ENCODE measurements at regions not wholly inside any gene's neighbourhood (a gene's known extent, or its start where the extent isn't known, plus 50 kb on each side); places are given as distances from the start of the nearest gene placed in this dataset.
"Not testable (repeated sequence)": the region's sequence is repeated elsewhere in the genome, so short reads cannot be mapped to it uniquely, and the experiment has no call there.

- DNase-seq (ENCODE audit: low spot score in 2 of 2): no peak
- WGBS, 2 donors: 71 to 75% methylated on average over 12 of the region's 12 CpGs
- no peak overlapping the region for H3K4me3 ChIP-seq
- peaks cover 0 to 33% (median 15%) of the 10 kb centered on the region in 4 donors for H3K9me3 ChIP-seq
- H3K4me1 ChIP-seq: no peaks in the 10 kb centered on the region
- H3K27me3 ChIP-seq: no peaks in the 10 kb centered on the region
- H3K27ac ChIP-seq: no peak overlapping the region
- no peaks in the 10 kb centered on the region for H3K36me3 ChIP-seq
- TF ChIP-seq EP300 (IDR thresholded peaks at IDR 0.05): no peak
- no peak for TF ChIP-seq POLR2A (IDR thresholded peaks at IDR 0.05)
- TF ChIP-seq CTCF (IDR thresholded peaks at IDR 0.05): no peak
Measured at GRCh38 chr2:89833116-89833779, 1141.8 kb downstream of the RPIA start.

- Histone ChIP-seq H3K4me1 (no peaks in the 10 kb centered on the region), H3K27me3 (no peaks in the 10 kb centered on the region), H3K27ac (no peak overlapping the region), H3K9me3 (peaks cover 0 to 36% (median 15%) of the 10 kb centered on the region in 4 donors), H3K4me3 (no peak overlapping the region), H3K36me3 (no peaks in the 10 kb centered on the region)
- TF ChIP-seq CTCF (IDR thresholded peaks at IDR 0.05) (no peak), POLR2A (IDR thresholded peaks at IDR 0.05) (no peak)
- no peak for DNase-seq (ENCODE audit: low spot score in 2 of 2)
- 67 to 69% methylated on average over 4 of the region's 4 CpGs for WGBS, 2 donors
Measured at GRCh38 chr2:89833780-89834117, 1142.3 kb downstream of the RPIA start.

- 72% methylated on average over 7 of the region's 7 CpGs for WGBS, 2 donors
- H3K27ac ChIP-seq: no peak overlapping the region
- no peak overlapping the region for H3K4me3 ChIP-seq
- H3K9me3 ChIP-seq: peaks cover 0 to 32% (median 15%) of the 10 kb centered on the region in 4 donors
- TF ChIP-seq CTCF (IDR thresholded peaks at IDR 0.05) (no peak), EP300 (IDR thresholded peaks at IDR 0.05) (no peak), POLR2A (IDR thresholded peaks at IDR 0.05) (no peak)
- H3K27me3 ChIP-seq: no peaks in the 10 kb centered on the region
- no peaks in the 10 kb centered on the region for H3K4me1 ChIP-seq
- H3K36me3 ChIP-seq: no peaks in the 10 kb centered on the region
- DNase-seq (ENCODE audit: low spot score in 2 of 2): no peak
Measured at GRCh38 chr2:89834306-89834705, 1142.8 kb downstream of the RPIA start.

- H3K4me3 ChIP-seq; H3K36me3 ChIP-seq; H3K27me3 ChIP-seq; H3K27ac ChIP-seq; DNase-seq (ENCODE audit: low spot score in 2 of 2); H3K4me1 ChIP-seq: not testable (repeated sequence)
- 71 to 73% methylated on average over 6 of the region's 6 CpGs for WGBS, 2 donors
- H3K9me3 ChIP-seq: peaks cover 0 to 30% (median 9%) of the 10 kb centered on the region in 4 donors
Measured at GRCh38 chr2:89836326-89836725, 1144.9 kb downstream of the RPIA start.

- no peaks in the 10 kb centered on the region for H3K27me3 ChIP-seq
- TF ChIP-seq CTCF (IDR thresholded peaks at IDR 0.05) (no peak), EP300 (IDR thresholded peaks at IDR 0.05) (no peak), POLR2A (IDR thresholded peaks at IDR 0.05) (no peak)
- no peaks in the 10 kb centered on the region for H3K36me3 ChIP-seq
- no peak overlapping the region for H3K4me3 ChIP-seq
- H3K4me1 ChIP-seq: no peaks in the 10 kb centered on the region
- H3K9me3 ChIP-seq: peaks cover 0 to 40% (median 7%) of the 10 kb centered on the region in 4 donors
- WGBS, 2 donors: 65% methylated on average over 11 of the region's 11 CpGs
- no peak for DNase-seq (ENCODE audit: low spot score in 2 of 2)
- no peak overlapping the region for H3K27ac ChIP-seq
Measured at GRCh38 chr2:89837962-89838625, 1146.6 kb downstream of the RPIA start.

- WGBS, 2 donors: 75% methylated on average over 9 of the region's 9 CpGs
- not testable (repeated sequence) for H3K4me1 ChIP-seq; H3K4me3 ChIP-seq; H3K36me3 ChIP-seq; H3K27ac ChIP-seq; DNase-seq (ENCODE audit: low spot score in 2 of 2); H3K27me3 ChIP-seq
- peaks cover 0 to 27% (median 7%) of the 10 kb centered on the region in 4 donors for H3K9me3 ChIP-seq
Measured at GRCh38 chr2:89840175-89840574, 1148.7 kb downstream of the RPIA start.

GRCh38 chr2:89840781-89841475, 1149.5 kb downstream of the RPIA start:
- not testable (repeated sequence) for H3K27ac ChIP-seq; H3K27me3 ChIP-seq; H3K36me3 ChIP-seq; H3K4me3 ChIP-seq; DNase-seq (ENCODE audit: low spot score in 2 of 2); H3K4me1 ChIP-seq
- 56 to 57% methylated on average over 10 of the region's 10 CpGs for WGBS, 2 donors
- H3K9me3 ChIP-seq: peaks cover 0 to 20% (median 7%) of the 10 kb centered on the region in 4 donors

Data from tibial nerve (tissue), 4 donors.